OCI-LY1 (cell line): ENCODE measurements at regions not wholly inside any gene's neighbourhood (a gene's known extent, or its start where the extent isn't known, plus 50 kb on each side); places are given as distances from the start of the nearest gene placed in this dataset.

ENCODE experiments used
- H2AFZ ChIP-seq: fragments of 200-600 bp; sonication (generic), shearing (Covaris generic); 2 replicates; pipeline ENCODE4 v1.6.0; 2014; ENCODE audit warnings: antibody characterized with exemption, mild to moderate bottlenecking, low read length
- H3F3A ChIP-seq: fragments of 200-600 bp; sonication (generic), shearing (Covaris generic); 2 replicates; pipeline ENCODE4 v1.6.0; 2014; ENCODE audit warnings: mild to moderate bottlenecking, antibody characterized with exemption, low read length, moderate library complexity; ENCODE audit not compliant: insufficient read depth
- H3K27ac ChIP-seq: fragments of 200-600 bp; sonication (generic); 2 replicates; pipeline ENCODE4 v1.5.1; 2014; ENCODE audit warnings: low read length, mixed run types, mild to moderate bottlenecking, low read depth; ENCODE audit not compliant: poor library complexity, severe bottlenecking
- H3K27me3 ChIP-seq: fragments of 200-600 bp; sonication (generic); 2 replicates; pipeline ENCODE4 v1.6.0; 2014; ENCODE audit warnings: antibody characterized with exemption, mild to moderate bottlenecking, low read length, moderate library complexity; ENCODE audit not compliant: insufficient read depth
- H3K36me3 ChIP-seq: fragments of 200-600 bp; sonication (generic); 2 replicates; pipeline ENCODE4 v1.6.1; 2014; ENCODE audit warnings: mild to moderate bottlenecking, antibody characterized with exemption, low read length, moderate library complexity, mixed read lengths; ENCODE audit not compliant: insufficient read depth
- H3K4me1 ChIP-seq: fragments of 200-600 bp; sonication (generic); 2 replicates; pipeline ENCODE4 v1.5.1; 2014; ENCODE audit warnings: mild to moderate bottlenecking, low read length, moderate library complexity; ENCODE audit not compliant: insufficient read depth, severe bottlenecking
- H3K4me2 ChIP-seq: fragments of 200-600 bp; sonication (generic), shearing (Covaris generic); 2 replicates; pipeline ENCODE4 v1.6.1; 2014; ENCODE audit warnings: low read length
- H3K4me3 ChIP-seq: fragments of 200-600 bp; sonication (generic); 2 replicates; pipeline ENCODE4 v1.5.1; 2014; ENCODE audit warnings: low read length, low read depth, mild to moderate bottlenecking, mixed read lengths; ENCODE audit not compliant: poor library complexity, severe bottlenecking
- H3K79me2 ChIP-seq: fragments of 200-600 bp; shearing (Covaris generic); 2 replicates; pipeline ENCODE4 v1.6.1; 2016; ENCODE audit warnings: mixed run types, low read length, mixed read lengths; ENCODE audit not compliant: insufficient read depth
- H3K9ac ChIP-seq: fragments of 200-600 bp; sonication (generic), shearing (Covaris generic); 2 replicates; pipeline ENCODE4 v1.6.1; 2014; ENCODE audit warnings: mild to moderate bottlenecking, low read length, mixed read lengths
- H3K9me2 ChIP-seq: fragments of 200-600 bp; sonication (generic), shearing (Covaris generic); 2 replicates; pipeline ENCODE4 v1.6.1; 2014; ENCODE audit warnings: low read depth, mild to moderate bottlenecking, low read length, mixed read lengths
- H3K9me3 ChIP-seq: fragments of 200-600 bp; shearing (Covaris generic); 2 replicates; pipeline ENCODE4 v1.6.1; 2014; ENCODE audit warnings: low read length, mixed read lengths
- H4K20me1 ChIP-seq: fragments of 200-600 bp; sonication (generic), shearing (Covaris generic); 2 replicates; pipeline ENCODE4 v1.6.0; 2016; ENCODE audit warnings: mild to moderate bottlenecking, low read length; ENCODE audit not compliant: insufficient read depth
- EZH2 ChIP-seq: fragments of 200-600 bp; sonication (generic), shearing (Covaris generic); IDR thresholded peaks from 2 replicates; pipeline ENCODE4 v1.8.0; 2017; ENCODE audit warnings: borderline replicate concordance, mixed run types, mild to moderate bottlenecking, antibody characterized with exemption, low read length, moderate library complexity, mixed read lengths
- TF ChIP-seq, protein P1 (sequence below): fragments of 200-600 bp; sonication (generic), shearing (Covaris generic); IDR thresholded peaks from 2 replicates; pipeline ENCODE4 v1.5.1; 2017; ENCODE audit warnings: mild to moderate bottlenecking, antibody characterized with exemption, low read length, moderate library complexity, mixed read lengths

GRCh38 chr5:35357973-35358372, 127.7 kb upstream of the PRLR start:
- Histone ChIP-seq H3K79me2 (no peaks in the 10 kb centered on the region), H3K27me3 (peaks cover 4% of the 10 kb centered on the region; the same call in 1 of the 2 replicates), H3K4me1 (peaks cover 5% of the 10 kb centered on the region), H2AFZ (no peak overlapping the region), H3K4me3 (no peak overlapping the region), H3K36me3 (no peaks in the 10 kb centered on the region), H3K9me3 (no peaks in the 10 kb centered on the region), H4K20me1 (no peaks in the 10 kb centered on the region), H3K9me2 (no peaks in the 10 kb centered on the region), H3K27ac (no peak overlapping the region), H3F3A (no peaks in the 10 kb centered on the region), H3K4me2 (no peak overlapping the region), H3K9ac (no peak overlapping the region)
- TF ChIP-seq EZH2: no peak
- TF ChIP-seq, protein P1, sequence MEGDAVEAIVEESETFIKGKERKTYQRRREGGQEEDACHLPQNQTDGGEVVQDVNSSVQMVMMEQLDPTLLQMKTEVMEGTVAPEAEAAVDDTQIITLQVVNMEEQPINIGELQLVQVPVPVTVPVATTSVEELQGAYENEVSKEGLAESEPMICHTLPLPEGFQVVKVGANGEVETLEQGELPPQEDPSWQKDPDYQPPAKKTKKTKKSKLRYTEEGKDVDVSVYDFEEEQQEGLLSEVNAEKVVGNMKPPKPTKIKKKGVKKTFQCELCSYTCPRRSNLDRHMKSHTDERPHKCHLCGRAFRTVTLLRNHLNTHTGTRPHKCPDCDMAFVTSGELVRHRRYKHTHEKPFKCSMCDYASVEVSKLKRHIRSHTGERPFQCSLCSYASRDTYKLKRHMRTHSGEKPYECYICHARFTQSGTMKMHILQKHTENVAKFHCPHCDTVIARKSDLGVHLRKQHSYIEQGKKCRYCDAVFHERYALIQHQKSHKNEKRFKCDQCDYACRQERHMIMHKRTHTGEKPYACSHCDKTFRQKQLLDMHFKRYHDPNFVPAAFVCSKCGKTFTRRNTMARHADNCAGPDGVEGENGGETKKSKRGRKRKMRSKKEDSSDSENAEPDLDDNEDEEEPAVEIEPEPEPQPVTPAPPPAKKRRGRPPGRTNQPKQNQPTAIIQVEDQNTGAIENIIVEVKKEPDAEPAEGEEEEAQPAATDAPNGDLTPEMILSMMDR: no peak

GRCh38 chr5:35356725-35357124, 126.4 kb upstream of the PRLR start:
- Histone ChIP-seq H4K20me1 (no peaks in the 10 kb centered on the region), H3K4me2 (no peak overlapping the region), H3K36me3 (no peaks in the 10 kb centered on the region), H3K27ac (no peak overlapping the region), H3K9me3 (no peaks in the 10 kb centered on the region), H3K4me1 (peaks cover 5% of the 10 kb centered on the region), H3K9me2 (no peaks in the 10 kb centered on the region), H3F3A (no peaks in the 10 kb centered on the region), H3K9ac (no peak overlapping the region), H3K4me3 (no peak overlapping the region), H3K27me3 (peaks cover 4% of the 10 kb centered on the region; the same call in 1 of the 2 replicates), H2AFZ (no peak overlapping the region), H3K79me2 (no peaks in the 10 kb centered on the region)
- no peak for TF ChIP-seq EZH2
- TF ChIP-seq, protein P1: no peak

DNA sequence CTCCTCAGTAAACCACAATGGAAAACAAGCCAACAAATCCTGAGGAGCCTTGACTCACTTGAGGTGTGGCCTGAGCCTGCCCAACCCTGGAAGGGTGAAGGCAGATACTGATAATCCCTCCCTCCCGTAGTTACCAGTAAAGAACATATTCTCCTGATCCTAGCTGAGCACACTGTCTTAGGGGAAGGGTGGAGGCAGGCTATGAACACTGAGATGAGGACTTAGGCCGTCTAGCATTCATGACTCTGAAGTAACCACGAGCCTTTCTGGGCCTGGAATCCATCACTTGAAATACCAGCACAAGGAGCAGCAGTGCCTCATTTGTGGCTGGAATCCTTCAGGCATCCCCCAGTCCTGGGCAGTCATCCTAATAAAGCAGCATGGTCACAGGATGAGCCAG, 124.5 kb upstream of the PRLR start:
- no peaks in the 10 kb centered on the region for H3K36me3 ChIP-seq
- no peaks in the 10 kb centered on the region for H4K20me1 ChIP-seq
- H3K79me2 ChIP-seq: no peaks in the 10 kb centered on the region
- no peak overlapping the region for H3K27ac ChIP-seq
- no peak overlapping the region for H3K9ac ChIP-seq
- H3K4me2 ChIP-seq: no peak overlapping the region
- H3K4me1 ChIP-seq: no peaks in the 10 kb centered on the region
- no peaks in the 10 kb centered on the region for H3F3A ChIP-seq
- no peaks in the 10 kb centered on the region for H3K9me2 ChIP-seq
- H3K4me3 ChIP-seq: no peak overlapping the region
- no peak overlapping the region for H2AFZ ChIP-seq
- TF ChIP-seq, protein P1: no peak
- no peak for TF ChIP-seq EZH2
- no peaks in the 10 kb centered on the region for H3K9me3 ChIP-seq
- peaks cover 4% of the 10 kb centered on the region; the same call in 1 of the 2 replicates for H3K27me3 ChIP-seq
